RCC 7860 (cell line): ENCODE measurements at regions not wholly inside any gene's neighbourhood (a gene's known extent, or its start where the extent isn't known, plus 50 kb on each side); places are given as distances from the start of the nearest gene placed in this dataset.

Experiments used
- DNase-seq: peaks from one replicate; pipeline ENCODE4 v3.0.0-alpha.2; 2015; ENCODE audit warnings: low spot score
- FAIRE-seq: peaks from 2 replicates; lab custom pipeline; 2012; peaks lifted over from hg19 to GRCh38; lab: Jason Lieb, UNC

- FAIRE-seq, result no peak
- DNase-seq, result no peak
These were observed 70.4 kb upstream of the TBCA start for GRCh38 chr5:77846422-77847128.

- DNase-seq (no peak), FAIRE-seq (no peak)
These were observed 69.1 kb upstream of the TBCA start for GRCh38 chr5:77845324-77845646.

GRCh38 chr5:77844623-77845323, 68.6 kb upstream of the TBCA start:
- DNase-seq (no peak), FAIRE-seq (no peak)

- no peak for DNase-seq
- FAIRE-seq, result no peak
These were observed 68.2 kb upstream of the TBCA start for GRCh38 chr5:77844373-77844622.

GRCh38 chr5:77843570-77844372, 67.6 kb upstream of the TBCA start:
- DNase-seq, result no peak

GRCh38 chr5:77842243-77842642, 66.1 kb upstream of the TBCA start:
- FAIRE-seq, result no peak
- DNase-seq, result no peak

More at GRCh38 chr5:77843570-77844372, 67.6 kb upstream of the TBCA start:
- FAIRE-seq, result no peak

GRCh38 chr5:77841616-77842015, 65.5 kb upstream of the TBCA start:
- DNase-seq (no peak), FAIRE-seq (no peak)

GRCh38 chr5:77840930-77841329, 64.8 kb upstream of the TBCA start:
- no peak for FAIRE-seq

GRCh38 chr5:77839691-77840090, 63.6 kb upstream of the TBCA start:
- DNase-seq (no peak), FAIRE-seq (no peak)

More at GRCh38 chr5:77840930-77841329, 64.8 kb upstream of the TBCA start:
- DNase-seq, result no peak

- FAIRE-seq (no peak), DNase-seq (no peak)
These were observed 56.8 kb upstream of the TBCA start for GRCh38 chr5:77832938-77833337.

- FAIRE-seq (no peak), DNase-seq (no peak)
These were observed 56.1 kb upstream of the TBCA start for GRCh38 chr5:77832166-77832770.

- no peak for FAIRE-seq
- no peak for DNase-seq
These were observed 52.3 kb upstream of the TBCA start for GRCh38 chr5:77828445-77828844.
